AG04449 (cell line): ENCODE measurements at regions not wholly inside any gene's neighbourhood (a gene's known extent, or its start where the extent isn't known, plus 50 kb on each side); places are given as distances from the start of the nearest gene placed in this dataset.

Source experiments
- CTCF ChIA-PET: fragments of 350-600 bp; formaldehyde crosslinking; extraction: SDS; loops from one replicate; lab custom pipeline; 2021; ENCODE audit warnings: antibody characterized with exemption; lab: Yijun Ruan, JAX
- POLR2A ChIA-PET: fragments of 400-600, 350-600 bp; formaldehyde crosslinking; extraction: SDS; loops from one replicate; lab custom pipeline; 2020; ENCODE audit warnings: antibody characterized with exemption, inconsistent platforms; lab: Yijun Ruan, JAX
- DNase-seq: peaks from one replicate; pipeline ENCODE4 v3.0.0-alpha.2; 2010; ENCODE audit warnings: low read depth, low spot score
- H3K4me3 ChIP-seq: 2 replicates; pipeline ENCODE4 v1.5.1; 2011; ENCODE audit warnings: low read depth, mild to moderate bottlenecking, control low read depth, low read length
- CTCF ChIP-seq: IDR thresholded peaks from one replicate; pipeline ENCODE4 v1.5.1; 2011; ENCODE audit warnings: mild to moderate bottlenecking, moderate library complexity, low read length, control low read depth, inconsistent platforms; ENCODE audit not compliant: insufficient read depth; ENCODE audit errors: missing control alignments

DNA sequence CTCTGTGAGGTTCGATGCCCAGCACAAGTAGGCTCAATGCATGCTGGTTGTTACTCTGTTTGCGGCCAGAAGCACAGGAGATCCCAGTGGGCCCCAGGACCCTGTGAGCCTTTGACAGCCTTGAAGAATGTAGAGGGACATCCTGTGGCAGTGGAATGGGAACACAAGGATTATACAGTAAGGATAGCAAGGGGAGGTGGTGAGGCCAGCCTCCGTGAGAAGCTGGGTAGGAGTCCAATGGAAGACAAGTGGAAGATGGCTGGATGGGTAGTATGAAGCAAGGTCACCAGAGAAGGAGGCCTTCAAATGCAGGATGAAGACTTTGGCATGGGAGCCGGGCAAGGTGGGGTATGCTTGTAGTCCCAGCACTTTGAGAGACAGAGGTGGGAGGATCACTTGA lies 622.9 kb upstream of the CDH4 start:
- DNase-seq = no peak
- no peak for TF ChIP-seq CTCF
- POLR2A ChIA-PET = no interaction called here
- H3K4me3 ChIP-seq = no peak overlapping the region
- CTCF ChIA-PET = no interaction called here

- no peak for TF ChIP-seq CTCF
- no peak for DNase-seq
- CTCF ChIA-PET = no interaction called here
- POLR2A ChIA-PET = no interaction called here
- no peak overlapping the region for H3K4me3 ChIP-seq
Observed at GRCh38 chr20:60630609-60631008, 621.5 kb upstream of the CDH4 start.

- CTCF ChIA-PET = no interaction called here
Observed at GRCh38 chr20:60631585-60632287, 620.3 kb upstream of the CDH4 start.

GRCh38 chr20:60632391-60633262 lies 619.4 kb upstream of the CDH4 start:
- POLR2A ChIA-PET = no interaction called here
- CTCF ChIA-PET = no interaction called here
- H3K4me3 ChIP-seq = no peak overlapping the region
- no peak for TF ChIP-seq CTCF
- no peak for DNase-seq

More at GRCh38 chr20:60631585-60632287, 620.3 kb upstream of the CDH4 start:
- POLR2A ChIA-PET = no interaction called here
- TF ChIP-seq CTCF = no peak
- DNase-seq = no peak
- no peak overlapping the region for H3K4me3 ChIP-seq

DNA sequence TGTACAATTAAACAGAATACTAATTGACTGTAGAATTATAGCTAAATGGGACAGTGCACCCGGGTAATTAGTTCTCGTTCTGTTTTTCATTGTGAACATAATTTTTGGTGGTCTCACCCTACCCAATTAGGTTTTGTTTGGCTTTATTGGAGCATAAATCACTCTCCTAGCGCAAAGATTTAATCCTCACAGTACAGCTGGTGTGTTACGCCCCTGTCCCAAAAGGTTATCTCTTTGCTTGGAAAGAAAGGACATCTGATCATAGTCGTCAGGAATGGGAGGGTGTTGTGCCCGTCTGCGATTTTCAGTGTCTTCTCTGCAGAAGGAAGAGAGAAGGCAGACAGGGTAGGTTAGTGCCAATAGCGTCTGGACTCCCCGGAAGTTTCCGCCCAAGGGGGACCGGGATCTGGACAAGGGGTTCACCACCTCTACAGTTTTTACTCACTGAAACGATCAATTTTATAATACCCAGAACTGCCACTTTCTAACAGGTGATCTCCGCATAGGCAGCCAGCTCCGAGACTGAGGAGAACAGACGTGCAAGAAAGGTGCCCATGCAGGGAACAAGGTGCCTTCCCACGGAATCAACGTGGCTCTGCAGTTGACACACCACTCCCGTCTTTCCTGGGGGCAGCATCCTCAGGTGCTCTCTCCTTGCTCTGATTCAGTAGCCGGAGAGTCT lies 617.4 kb upstream of the CDH4 start:
- no peak for DNase-seq
- ChIA-PET CTCF (no interaction called here), POLR2A (no interaction called here)
- TF ChIP-seq CTCF = no peak
- no peak overlapping the region for H3K4me3 ChIP-seq

- no peak for TF ChIP-seq CTCF
- no peak for DNase-seq
- no peak overlapping the region for H3K4me3 ChIP-seq
- POLR2A ChIA-PET = no interaction called here
- CTCF ChIA-PET = no interaction called here
Observed at GRCh38 chr20:60636417-60636816, 615.6 kb upstream of the CDH4 start.
